Smooth muscle cell (in vitro differentiated cells): ENCODE measurements at regions not wholly inside any gene's neighbourhood (a gene's known extent, or its start where the extent isn't known, plus 50 kb on each side); places are given as distances from the start of the nearest gene placed in this dataset.

Source experiments
- DNase-seq: peaks from one replicate; lab custom pipeline; 2025; ENCODE audit not compliant: unreplicated experiment; lab: John Stamatoyannopoulos, UW
- H2AFZ ChIP-seq: fragments of 200-600 bp; sonication (generic); 2 replicates; pipeline ENCODE4 v1.6.0; 2016; ENCODE audit warnings: antibody characterized with exemption, low read depth, mild to moderate bottlenecking
- H3F3A ChIP-seq: fragments of 200-600 bp; sonication (generic); 2 replicates; pipeline ENCODE4 v1.6.0; 2017; ENCODE audit warnings: antibody characterized with exemption, low read depth
- H3K27ac ChIP-seq: fragments of 200-600 bp; sonication (generic); 2 replicates; pipeline ENCODE4 v1.5.1; 2016; ENCODE audit warnings: low read depth, mild to moderate bottlenecking
- H3K27me3 ChIP-seq: fragments of 200-600 bp; sonication (generic); 2 replicates; pipeline ENCODE4 v1.6.1; 2016; ENCODE audit warnings: low read depth, mild to moderate bottlenecking
- H3K36me3 ChIP-seq: fragments of 200-600 bp; sonication (generic); 2 replicates; pipeline ENCODE4 v1.5.1; 2016; ENCODE audit warnings: low read depth
- H3K4me1 ChIP-seq: fragments of 200-600 bp; sonication (generic); 2 replicates; pipeline ENCODE4 v1.5.1; 2016; ENCODE audit warnings: low read depth
- H3K4me2 ChIP-seq: fragments of 200-600 bp; sonication (generic); 2 replicates; pipeline ENCODE4 v1.6.0; 2016; ENCODE audit warnings: mild to moderate bottlenecking
- H3K4me3 ChIP-seq: fragments of 200-600 bp; sonication (generic); 2 replicates; pipeline ENCODE4 v1.5.1; 2016; ENCODE audit warnings: mild to moderate bottlenecking
- H3K79me2 ChIP-seq: fragments of 200-600 bp; sonication (generic); 2 replicates; pipeline ENCODE4 v1.6.0; 2016; ENCODE audit warnings: low read depth, mild to moderate bottlenecking
- H3K9ac ChIP-seq: fragments of 200-600 bp; sonication (generic); 2 replicates; pipeline ENCODE4 v1.6.0; 2016; ENCODE audit warnings: low read depth
- H3K9me3 ChIP-seq: fragments of 200-600 bp; sonication (generic); replicated peaks from 2 replicates; pipeline ENCODE4 v1.5.1; 2016; ENCODE audit warnings: low read depth
- H4K20me1 ChIP-seq: fragments of 200-600 bp; sonication (generic); 2 replicates; pipeline ENCODE4 v1.6.0; 2016; ENCODE audit warnings: low read depth
- CTCF ChIP-seq: fragments of 200-600 bp; sonication (generic); IDR thresholded peaks from 2 replicates; pipeline ENCODE4 v1.5.1; 2017; ENCODE audit warnings: borderline replicate concordance, mild to moderate bottlenecking, antibody characterized with exemption; ENCODE audit not compliant: insufficient read depth, poor library complexity, severe bottlenecking
- WGBS: methylation state at CpG from one replicate; pipeline ENCODE4 v1.1.7; 2016; ENCODE audit warnings: low lambda C conversion rate; 5-methylcytosine and 5-hydroxymethylcytosine counted together

- H3F3A ChIP-seq = peaks cover 22% of the 10 kb centered on the region
- H4K20me1 ChIP-seq = no peaks in the 10 kb centered on the region
- no peaks in the 10 kb centered on the region for H3K36me3 ChIP-seq
- no peak overlapping the region for H3K9ac ChIP-seq
- no peak overlapping the region for H2AFZ ChIP-seq
- H3K27me3 ChIP-seq = no peaks in the 10 kb centered on the region
- no peak overlapping the region for H3K4me3 ChIP-seq
- DNase-seq = no peak
- H3K4me2 ChIP-seq = no peak overlapping the region
- WGBS = 92% methylated on average over 9 of the region's 9 CpGs
- H3K9me3 ChIP-seq = no peaks in the 10 kb centered on the region
- TF ChIP-seq CTCF = no peak
- no peak overlapping the region for H3K27ac ChIP-seq
- no peaks in the 10 kb centered on the region for H3K4me1 ChIP-seq
- no peaks in the 10 kb centered on the region for H3K79me2 ChIP-seq
Observed at GRCh38 chr18:39801848-39802247, 2153.2 kb upstream of the PIK3C3 start.

- Histone ChIP-seq H3K36me3 (no peaks in the 10 kb centered on the region), H3K27ac (no peak overlapping the region), H2AFZ (no peak overlapping the region), H3F3A (peaks cover 22% of the 10 kb centered on the region), H3K79me2 (no peaks in the 10 kb centered on the region), H3K4me2 (no peak overlapping the region), H3K9ac (no peak overlapping the region), H3K4me3 (no peak overlapping the region), H4K20me1 (no peaks in the 10 kb centered on the region), H3K27me3 (no peaks in the 10 kb centered on the region), H3K4me1 (no peaks in the 10 kb centered on the region), H3K9me3 (no peaks in the 10 kb centered on the region)
- TF ChIP-seq CTCF = no peak
- DNase-seq = no peak
- WGBS = 99% methylated on average over 15 of the region's 15 CpGs
Observed at GRCh38 chr18:39801010-39801409, 2154.0 kb upstream of the PIK3C3 start.

- 34% methylated on average over 9 of the region's 9 CpGs for WGBS
- peak overlapping the region; percentile 93 for H3K4me2 ChIP-seq
- H3F3A ChIP-seq = peaks cover 22% of the 10 kb centered on the region
- peak overlapping the region; percentile 94 for H2AFZ ChIP-seq
- peak overlapping the region; percentile 79 for H3K4me3 ChIP-seq
- no peak for DNase-seq
- H3K27ac ChIP-seq = no peak overlapping the region
- H3K4me1 ChIP-seq = no peaks in the 10 kb centered on the region
- no peaks in the 10 kb centered on the region for H3K27me3 ChIP-seq
- H3K79me2 ChIP-seq = no peaks in the 10 kb centered on the region
- H4K20me1 ChIP-seq = no peaks in the 10 kb centered on the region
- H3K9ac ChIP-seq = no peak overlapping the region
- no peak for TF ChIP-seq CTCF
- H3K36me3 ChIP-seq = no peaks in the 10 kb centered on the region
- H3K9me3 ChIP-seq = no peaks in the 10 kb centered on the region
Observed at GRCh38 chr18:39799006-39799405, 2156.0 kb upstream of the PIK3C3 start.

DNA sequence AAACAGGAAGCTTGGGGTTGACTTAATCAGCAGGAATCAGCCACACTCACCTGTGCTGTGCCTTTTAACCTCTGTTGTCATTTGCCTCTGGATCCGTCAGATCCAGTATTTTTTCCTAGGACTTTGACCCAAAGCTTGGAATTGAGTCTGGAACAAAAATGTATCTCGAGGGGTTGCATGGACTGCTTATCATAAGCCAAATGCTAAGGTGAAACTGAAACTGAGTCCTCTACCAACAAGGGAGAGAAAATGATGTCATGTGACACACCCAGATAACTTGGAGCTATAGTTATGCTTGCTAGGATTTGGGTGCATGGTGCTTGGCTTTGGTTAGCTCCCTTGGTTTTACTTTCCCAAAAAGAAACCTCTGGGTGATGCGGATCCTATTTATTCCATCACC lies 2158.6 kb upstream of the PIK3C3 start:
- H4K20me1 ChIP-seq = no peaks in the 10 kb centered on the region
- no peak overlapping the region for H3K4me2 ChIP-seq
- no peak overlapping the region for H3K27ac ChIP-seq
- H3K27me3 ChIP-seq = no peaks in the 10 kb centered on the region
- no peak for TF ChIP-seq CTCF
- no peak overlapping the region for H2AFZ ChIP-seq
- no peaks in the 10 kb centered on the region for H3K9me3 ChIP-seq
- WGBS = 92% methylated on average over 3 of the region's 3 CpGs
- no peaks in the 10 kb centered on the region for H3K4me1 ChIP-seq
- H3K36me3 ChIP-seq = no peaks in the 10 kb centered on the region
- peaks cover 6% of the 10 kb centered on the region for H3F3A ChIP-seq
- no peaks in the 10 kb centered on the region for H3K79me2 ChIP-seq
- H3K9ac ChIP-seq = no peak overlapping the region
- no peak overlapping the region for H3K4me3 ChIP-seq
- no peak for DNase-seq
